Duodenal mucosa (tissue), 2 donors: ENCODE measurements at regions not wholly inside any gene's neighbourhood (a gene's known extent, or its start where the extent isn't known, plus 50 kb on each side); places are given as distances from the start of the nearest gene placed in this dataset.

Experiments used
- H3K27ac ChIP-seq: one replicate; pipeline ENCODE4 v1.7.0; 2013; ENCODE audit warnings: low read depth, low read length
- H3K27me3 ChIP-seq, 2 donors: one replicate each; pipeline ENCODE4 v1.7.0; 2013; ENCODE audit warnings: low read length in 2 of 2, control low read depth in 1 of 2; ENCODE audit not compliant: insufficient read depth in 2 of 2, control insufficient read depth in 1 of 2
- H3K36me3 ChIP-seq, 2 donors: one replicate each; pipeline ENCODE4 v1.7.0; 2013; ENCODE audit warnings: low read length in 2 of 2, control low read depth in 1 of 2; ENCODE audit not compliant: insufficient read depth in 2 of 2, control insufficient read depth in 1 of 2
- H3K4me1 ChIP-seq, 2 donors: one replicate each; pipeline ENCODE4 v1.7.0; 2013; ENCODE audit warnings: low read length in 2 of 2, control low read depth in 1 of 2; ENCODE audit not compliant: insufficient read depth in 2 of 2, control insufficient read depth in 1 of 2
- H3K4me3 ChIP-seq, 2 donors: one replicate each; pipeline ENCODE4 v1.7.0; 2013; ENCODE audit warnings: low read length in 2 of 2, low read depth in 1 of 2
- H3K9ac ChIP-seq, 2 donors: one replicate each; pipeline ENCODE4 v1.7.0; 2013; ENCODE audit warnings: low read length in 2 of 2, low read depth in 1 of 2
- H3K9me3 ChIP-seq, 2 donors: one replicate each; pipeline ENCODE4 v1.7.0; 2013; ENCODE audit warnings: low read length in 2 of 2, control low read depth in 1 of 2; ENCODE audit not compliant: control insufficient read depth in 1 of 2

DNA sequence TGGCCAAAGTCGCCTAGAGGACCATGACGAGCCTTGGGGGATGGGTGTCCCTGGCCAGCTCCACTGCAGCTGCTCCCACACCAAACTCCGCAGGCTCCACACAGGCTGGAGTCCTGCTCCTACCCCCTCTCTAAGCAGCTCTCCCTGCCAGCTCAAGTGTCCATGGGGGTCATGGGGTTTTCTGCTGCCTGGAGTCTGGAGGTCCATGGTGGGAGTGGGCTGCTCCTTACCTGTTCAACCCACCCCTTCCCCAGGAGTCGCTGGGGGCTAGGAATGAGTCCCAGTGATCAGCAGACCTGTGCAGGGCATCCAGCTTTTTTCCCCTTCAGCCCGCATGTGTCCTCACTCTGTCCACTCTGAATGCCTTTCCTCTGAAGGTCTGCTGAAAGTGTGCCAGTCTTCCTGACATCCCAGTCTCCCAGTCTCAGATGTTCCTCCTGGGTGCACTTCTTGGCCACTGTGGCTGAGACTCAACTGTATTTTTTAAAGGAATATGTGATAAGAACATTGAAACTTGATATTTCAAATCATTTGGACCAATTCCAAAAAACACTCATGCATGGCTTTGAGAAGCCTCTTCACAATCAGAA is 261.3 kb upstream of the ANKH start:
- no peaks in the 10 kb centered on the region for H3K9me3 ChIP-seq
- H3K27me3 ChIP-seq, result no peaks in the 10 kb centered on the region
- H3K27ac ChIP-seq, result no peak overlapping the region
- H3K9ac ChIP-seq, result no peak overlapping the region
- H3K4me1 ChIP-seq, result no peaks in the 10 kb centered on the region
- no peaks in the 10 kb centered on the region for H3K36me3 ChIP-seq
- no peak overlapping the region for H3K4me3 ChIP-seq

GRCh38 chr5:15131909-15132308 is 260.3 kb upstream of the ANKH start:
- no peaks in the 10 kb centered on the region for H3K36me3 ChIP-seq
- no peak overlapping the region for H3K9ac ChIP-seq
- H3K4me3 ChIP-seq, result no peak overlapping the region
- H3K4me1 ChIP-seq, result no peaks in the 10 kb centered on the region
- H3K27me3 ChIP-seq, result no peaks in the 10 kb centered on the region
- H3K27ac ChIP-seq, result no peak overlapping the region
- no peaks in the 10 kb centered on the region for H3K9me3 ChIP-seq

- Histone ChIP-seq H3K27ac (no peak overlapping the region), H3K4me1 (no peaks in the 10 kb centered on the region), H3K27me3 (no peaks in the 10 kb centered on the region), H3K4me3 (no peak overlapping the region), H3K9ac (no peak overlapping the region), H3K36me3 (no peaks in the 10 kb centered on the region), H3K9me3 (no peaks in the 10 kb centered on the region)
Observed at GRCh38 chr5:15124871-15125568, 253.4 kb upstream of the ANKH start.

GRCh38 chr5:15124461-15124860 is 252.9 kb upstream of the ANKH start:
- no peaks in the 10 kb centered on the region for H3K4me1 ChIP-seq
- no peaks in the 10 kb centered on the region for H3K9me3 ChIP-seq
- H3K9ac ChIP-seq, result no peak overlapping the region

GRCh38 chr5:15117688-15118087 is 246.1 kb upstream of the ANKH start:
- Histone ChIP-seq H3K27me3 (no peaks in the 10 kb centered on the region), H3K9me3 (no peaks in the 10 kb centered on the region), H3K4me3 (no peak overlapping the region), H3K36me3 (no peaks in the 10 kb centered on the region), H3K27ac (no peak overlapping the region), H3K4me1 (no peaks in the 10 kb centered on the region), H3K9ac (no peak overlapping the region)

More at GRCh38 chr5:15124461-15124860, 252.9 kb upstream of the ANKH start:
- Histone ChIP-seq H3K4me3 (no peak overlapping the region), H3K27ac (no peak overlapping the region), H3K27me3 (no peaks in the 10 kb centered on the region), H3K36me3 (no peaks in the 10 kb centered on the region)

DNA sequence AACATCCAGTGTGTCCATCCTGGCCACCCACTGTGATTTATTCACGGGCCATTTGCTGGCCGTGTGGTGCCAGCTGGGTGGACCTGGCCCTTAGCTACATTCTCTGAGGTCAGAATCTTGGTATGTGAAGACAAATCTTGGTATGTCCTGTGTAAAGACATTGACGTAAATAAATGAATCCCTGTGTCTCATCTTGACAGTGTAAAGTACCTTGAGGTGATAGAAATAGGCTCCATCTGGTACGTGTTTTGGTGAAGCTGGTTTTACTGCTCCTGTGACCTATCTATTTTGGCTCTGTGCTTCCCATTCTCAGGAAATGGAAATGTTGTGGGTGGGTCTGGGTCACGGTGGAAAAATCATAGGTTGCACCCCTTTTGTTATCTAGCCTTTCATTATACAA is 245.4 kb upstream of the ANKH start:
- Histone ChIP-seq H3K27me3 (no peaks in the 10 kb centered on the region), H3K4me1 (no peaks in the 10 kb centered on the region), H3K27ac (no peak overlapping the region), H3K4me3 (no peak overlapping the region), H3K36me3 (no peaks in the 10 kb centered on the region), H3K9ac (no peak overlapping the region), H3K9me3 (no peaks in the 10 kb centered on the region)

GRCh38 chr5:15106530-15107283 is 235.1 kb upstream of the ANKH start:
- Histone ChIP-seq H3K27me3 (no peaks in the 10 kb centered on the region), H3K4me1 (no peaks in the 10 kb centered on the region), H3K36me3 (no peaks in the 10 kb centered on the region), H3K27ac (no peak overlapping the region), H3K9ac (no peak overlapping the region), H3K9me3 (no peaks in the 10 kb centered on the region), H3K4me3 (no peak overlapping the region)

DNA sequence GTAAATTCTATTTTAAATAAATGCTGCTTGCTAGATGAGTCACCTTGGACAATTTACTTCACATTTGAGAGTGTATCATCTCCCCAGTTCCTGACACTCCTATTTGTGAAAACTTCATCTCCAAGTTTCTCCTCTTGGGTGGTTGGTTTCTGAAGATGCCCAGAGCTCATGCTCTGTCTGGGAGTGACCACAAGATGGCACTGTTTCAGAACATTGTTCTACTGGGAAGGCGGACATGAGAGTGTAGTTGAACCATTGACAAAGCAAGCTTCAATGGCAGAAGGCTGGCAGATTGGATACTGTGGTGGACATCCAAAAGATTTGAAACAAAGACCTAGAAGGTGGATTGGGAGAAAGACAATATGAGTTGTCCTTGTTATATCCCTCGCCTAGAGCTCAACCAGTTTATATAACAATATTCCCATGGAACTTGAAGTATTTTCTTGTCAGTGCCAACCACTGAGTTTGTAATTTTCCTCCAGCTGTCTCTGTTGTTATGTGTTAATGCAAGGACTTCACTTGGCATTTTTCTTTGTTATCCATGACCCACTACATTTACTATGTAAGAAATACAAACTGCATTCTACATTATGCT is 234.3 kb upstream of the ANKH start:
- no peaks in the 10 kb centered on the region for H3K9me3 ChIP-seq
- H3K27ac ChIP-seq, result no peak overlapping the region
- no peaks in the 10 kb centered on the region for H3K27me3 ChIP-seq
- no peak overlapping the region for H3K9ac ChIP-seq
- no peaks in the 10 kb centered on the region for H3K36me3 ChIP-seq
- no peaks in the 10 kb centered on the region for H3K4me1 ChIP-seq
- H3K4me3 ChIP-seq, result no peak overlapping the region

DNA sequence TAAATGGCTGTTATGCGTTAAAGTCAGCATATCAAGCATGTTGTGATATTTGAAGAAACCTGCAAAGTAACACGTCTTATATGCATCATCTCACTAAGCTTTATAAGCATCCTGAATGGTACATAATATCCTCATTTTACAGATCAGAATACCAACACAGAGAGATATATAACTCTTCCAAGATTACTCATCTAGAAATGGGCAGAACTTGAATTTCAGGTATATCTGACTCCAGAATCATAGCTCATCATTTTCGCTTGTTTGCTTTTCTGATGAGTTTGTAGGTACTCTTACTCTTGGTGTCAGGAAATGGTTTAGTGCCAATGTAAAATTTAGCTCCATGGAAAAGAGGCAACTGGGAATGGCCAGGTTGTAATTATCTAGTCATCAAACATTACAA is 232.3 kb upstream of the ANKH start:
- Histone ChIP-seq H3K36me3 (no peaks in the 10 kb centered on the region), H3K9me3 (no peaks in the 10 kb centered on the region), H3K4me1 (no peaks in the 10 kb centered on the region), H3K27me3 (no peaks in the 10 kb centered on the region), H3K27ac (no peak overlapping the region), H3K4me3 (no peak overlapping the region), H3K9ac (no peak overlapping the region)

DNA sequence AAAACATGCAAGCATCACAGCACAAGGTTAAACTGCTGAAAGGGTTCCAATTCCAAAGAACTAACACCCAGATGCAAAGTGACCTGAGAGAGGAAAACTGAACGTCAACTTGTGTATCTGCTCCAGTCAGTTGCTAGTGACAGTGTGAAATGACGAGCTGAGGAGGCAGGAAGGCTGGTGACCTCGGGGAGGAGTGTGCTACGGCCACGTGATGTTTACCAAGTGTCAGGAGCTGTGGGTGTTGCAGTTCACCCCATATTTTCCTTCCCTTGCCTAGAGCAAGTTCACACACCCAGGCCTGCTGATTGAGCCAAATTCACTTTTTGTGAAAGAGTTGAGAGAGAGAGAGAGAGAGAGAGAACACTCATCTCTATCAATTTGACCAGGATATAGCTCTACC is 231.6 kb upstream of the ANKH start:
- H3K36me3 ChIP-seq, result no peaks in the 10 kb centered on the region
- no peak overlapping the region for H3K9ac ChIP-seq
- no peaks in the 10 kb centered on the region for H3K4me1 ChIP-seq
- no peak overlapping the region for H3K4me3 ChIP-seq
- no peaks in the 10 kb centered on the region for H3K27me3 ChIP-seq
- no peaks in the 10 kb centered on the region for H3K9me3 ChIP-seq
- H3K27ac ChIP-seq, result no peak overlapping the region
